ENCODE measurements at regions not wholly inside any gene's neighbourhood (a gene's known extent, or its start where the extent isn't known, plus 50 kb on each side); places are given as distances from the start of the nearest gene placed in this dataset.

- TF ChIP-seq IRF9 (CRISPR knock-in tag; IDR thresholded peaks at IDR 0.05; ENCODE audit: borderline replicate concordance) = no peak
Measured at GRCh38 chr18:59967878-59968277, 68.1 kb downstream of the PMAIP1 start (continued).

- no peaks in the 10 kb centered on the region for H3K36me3 ChIP-seq (replicated peaks in 1 of 2; ENCODE audit: control insufficient read depth in 1 of 2, insufficient read depth in 2 of 2, low read length in 2 of 2)
- ATAC-seq = no peak
- intact Hi-C loops (cut with micrococcal nuclease; ENCODE audit: unreplicated experiment) = no loop called here
Measured at GRCh38 chr18:59966913-59967312, 67.1 kb downstream of the PMAIP1 start.

GRCh38 chr18:59963229-59963628 is 63.4 kb downstream of the PMAIP1 start:
- H3K4me3 ChIP-seq (replicated peaks in 1 of 3; ENCODE audit: insufficient read depth in 1 of 3, low read depth in 2 of 3, low read length in 3 of 3) = no peak overlapping the region
- intact Hi-C loops (cut with micrococcal nuclease; ENCODE audit: unreplicated experiment) (no loop called here), in situ Hi-C loops (cut with HindIII; ENCODE audit: extremely low pct_ligation_motif_present, low pct_unique_long_range_greater_than_20kb) (no loop called here)
- H4K20me1 ChIP-seq (ENCODE audit: insufficient read depth, low read length) = no peaks in the 10 kb centered on the region
- no peak overlapping the region for H3K9ac ChIP-seq (ENCODE audit: insufficient read depth, low read depth, low read length)
- ATAC-seq (no peak), DNase-seq (ENCODE audit: low spot score) (no peak), FAIRE-seq (no peak)
- no peaks in the 10 kb centered on the region for H3K9me3 ChIP-seq (ENCODE audit: low read length)
- TF ChIP-seq PREB (CRISPR knock-in tag; IDR thresholded peaks at IDR 0.05) = no peak
- no peak for TF ChIP-seq TEF (CRISPR knock-in tag; IDR thresholded peaks at IDR 0.05)
- no peak for TF ChIP-seq MIXL1 (CRISPR knock-in tag; IDR thresholded peaks at IDR 0.05)
- TF ChIP-seq RFX5 (IDR thresholded peaks at IDR 0.05; ENCODE audit: low read depth, low read length) = no peak
- no peak for TF ChIP-seq ZSCAN5A (CRISPR knock-in tag; IDR thresholded peaks at IDR 0.05; ENCODE audit: borderline replicate concordance)
- no peak for TF ChIP-seq ZNF691 (CRISPR knock-in tag; IDR thresholded peaks at IDR 0.05; ENCODE audit: borderline replicate concordance, low read depth)
- no peak for TF ChIP-seq ZBTB20 (CRISPR knock-in tag; IDR thresholded peaks at IDR 0.05; ENCODE audit: borderline replicate concordance, low read depth)
- no peak for TF ChIP-seq RXRA (CRISPR knock-in tag; IDR thresholded peaks at IDR 0.05)
- no peak for TF ChIP-seq GTF2F1 (IDR thresholded peaks at IDR 0.05; ENCODE audit: low read length)
- no peak for TF ChIP-seq SYNCRIP (IDR thresholded peaks at IDR 0.05; ENCODE audit: insufficient read depth, low read depth, low read length)
- no peak for TF ChIP-seq HMG20A (CRISPR knock-in tag; IDR thresholded peaks at IDR 0.05; ENCODE audit: borderline replicate concordance)
- no peaks in the 10 kb centered on the region for H3K79me2 ChIP-seq (ENCODE audit: insufficient read depth, low read length)
- no peak overlapping the region for H3K4me2 ChIP-seq (ENCODE audit: low read depth, low read length)
- H3K36me3 ChIP-seq (replicated peaks in 1 of 2; ENCODE audit: control insufficient read depth in 1 of 2, insufficient read depth in 2 of 2, low read length in 2 of 2) = no peaks in the 10 kb centered on the region
- 21% methylated on average over 5 of the region's 5 CpGs for WGBS (ENCODE audit: low lambda C conversion rate)
- H2AFZ ChIP-seq (ENCODE audit: low read length) = no peak overlapping the region
- H3K4me1 ChIP-seq (ENCODE audit: insufficient read depth, low read length) = no peaks in the 10 kb centered on the region
- no peak overlapping the region for H3K27ac ChIP-seq (ENCODE audit: extremely low read length, insufficient read depth, low read length)
- CTCF ChIA-PET (ENCODE audit: low intra/inter-chr PET ratio, low total read pairs) = no interaction called here
- BruUV-seq (replicated peaks) = no TSS peak
- peaks cover 0 to 2% of the 10 kb centered on the region in 2 experiments; a peak in 1 of 5 replicates for H3K27me3 ChIP-seq (ENCODE audit: control insufficient read depth in 1 of 2, insufficient read depth in 2 of 2, low read length in 2 of 2)
- POLR2A ChIA-PET = no interaction called here

More at GRCh38 chr18:59966913-59967312, 67.1 kb downstream of the PMAIP1 start:
- no peak overlapping the region for H3K4me3 ChIP-seq (replicated peaks in 1 of 3; ENCODE audit: insufficient read depth in 1 of 3, low read depth in 2 of 3, low read length in 3 of 3)
- H3K27ac ChIP-seq (ENCODE audit: extremely low read length, insufficient read depth, low read length) = no peak overlapping the region
- no peaks in the 10 kb centered on the region for H4K20me1 ChIP-seq (ENCODE audit: insufficient read depth, low read length)
- no peak for FAIRE-seq
- ChIA-PET POLR2A (no interaction called here), CTCF (ENCODE audit: low intra/inter-chr PET ratio, low total read pairs) (no interaction called here)
- no peak overlapping the region for H3K4me2 ChIP-seq (ENCODE audit: low read depth, low read length)
- no peak for TF ChIP-seq SOX5 (CRISPR knock-in tag; IDR thresholded peaks at IDR 0.05; ENCODE audit: borderline replicate concordance)
- TF ChIP-seq GFI1 (CRISPR knock-in tag; IDR thresholded peaks at IDR 0.05; ENCODE audit: borderline replicate concordance) = no peak
- DNase-seq (ENCODE audit: low spot score) = no peak
- WGBS (ENCODE audit: low lambda C conversion rate) = 0% methylated on average over 2 of the region's 2 CpGs
- no peaks in the 10 kb centered on the region for H3K4me1 ChIP-seq (ENCODE audit: insufficient read depth, low read length)
- BruUV-seq (replicated peaks) = no TSS peak
- no peak overlapping the region for H2AFZ ChIP-seq (ENCODE audit: low read length)
- H3K27me3 ChIP-seq (ENCODE audit: control insufficient read depth in 1 of 2, insufficient read depth in 2 of 2, low read length in 2 of 2) = 0 out of 5 replicates have a peak, but pooled peaks cover 0 to 2% of the 10 kb centered on the region in 2 experiments
- H3K79me2 ChIP-seq (ENCODE audit: insufficient read depth, low read length) = no peaks in the 10 kb centered on the region
- H3K9me3 ChIP-seq (ENCODE audit: low read length) = no peaks in the 10 kb centered on the region
- in situ Hi-C loops (cut with HindIII; ENCODE audit: extremely low pct_ligation_motif_present, low pct_unique_long_range_greater_than_20kb) = no loop called here
- no peak overlapping the region for H3K9ac ChIP-seq (ENCODE audit: insufficient read depth, low read depth, low read length)
